GM23248 (cell line): ENCODE measurements at regions not wholly inside any gene's neighbourhood (a gene's known extent, or its start where the extent isn't known, plus 50 kb on each side); places are given as distances from the start of the nearest gene placed in this dataset.

Experiments used
- EZH2 ChIP-seq: fragments of 200-600 bp; sonication (generic); IDR thresholded peaks from 2 replicates; pipeline ENCODE4 v1.6.1; 2018; ENCODE audit warnings: antibody characterized with exemption, mild to moderate bottlenecking; ENCODE audit not compliant: insufficient read depth, poor library complexity, severe bottlenecking
- EZH2phosphoT487 ChIP-seq: fragments of 200-600 bp; sonication (generic); IDR thresholded peaks from 2 replicates; pipeline ENCODE4 v1.6.1; 2018; ENCODE audit warnings: antibody characterized with exemption, moderate library complexity, mild to moderate bottlenecking, low read depth; ENCODE audit not compliant: insufficient read depth

DNA sequence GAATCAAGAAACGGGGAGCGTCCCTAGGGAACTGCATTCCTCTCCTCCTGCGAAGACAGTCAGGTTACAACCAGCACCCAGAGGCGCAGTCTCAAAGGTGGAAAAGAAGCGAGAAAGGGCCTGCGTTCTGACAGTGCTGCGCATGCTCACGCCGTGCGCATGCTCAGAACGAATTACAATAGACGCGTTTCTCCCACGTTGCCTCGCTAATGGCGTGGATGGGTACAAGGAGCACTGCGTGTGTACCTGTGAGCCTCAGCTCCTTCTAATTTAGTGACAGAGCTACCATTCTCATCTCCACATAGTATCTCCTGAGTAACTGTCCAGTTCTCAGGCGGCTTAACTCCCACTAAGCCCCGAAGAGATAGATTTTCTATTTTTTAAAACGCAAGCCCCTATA is 448.8 kb downstream of the TXNL1 start:
- TF ChIP-seq EZH2 (no peak), EZH2phosphoT487 (no peak)
